ENCODE measurements at regions not wholly inside any gene's neighbourhood (a gene's known extent, or its start where the extent isn't known, plus 50 kb on each side); places are given as distances from the start of the nearest gene placed in this dataset.
A peak's percentile ranks its signal among the peaks of the same experiment; 100 is the strongest.
"Not testable (repeated sequence)": the region's sequence is repeated elsewhere in the genome, so short reads cannot be mapped to it uniquely, and the experiment has no call there.

- DNase-seq (ENCODE audit: low read depth in 4 of 6, low spot score in 6 of 6), result peak in 1 of 6 donors; percentile 50
- H3K27ac ChIP-seq (ENCODE audit: low read depth, low read length), result no peak overlapping the region
- H3K36me3 ChIP-seq (ENCODE audit: control insufficient read depth, insufficient read depth, low read length), result no peaks in the 10 kb centered on the region
- no peaks in the 10 kb centered on the region for H3K9me3 ChIP-seq (ENCODE audit: control insufficient read depth, insufficient read depth, low read length)
- 50% methylated on average over 4 of the region's 4 CpGs for WGBS (ENCODE audit: insufficient coverage)
- no peaks in the 10 kb centered on the region for H3K4me1 ChIP-seq (ENCODE audit: control insufficient read depth, insufficient read depth, low read length)
- no peaks in the 10 kb centered on the region for H3K27me3 ChIP-seq (ENCODE audit: control insufficient read depth, insufficient read depth, low read length)
- no peak overlapping the region for H3K4me3 ChIP-seq (ENCODE audit: low read depth, low read length)
These were observed 600.5 kb upstream of the RBFOX1 start for GRCh38 chr16:6732166-6732565.

GRCh38 chr16:6728381-6728780 lies 604.3 kb upstream of the RBFOX1 start:
- Histone ChIP-seq H3K4me3 (ENCODE audit: low read depth, low read length) (no peak overlapping the region), H3K9me3 (ENCODE audit: control insufficient read depth, insufficient read depth, low read length) (no peaks in the 10 kb centered on the region)

GRCh38 chr16:6726621-6727020 lies 606.0 kb upstream of the RBFOX1 start:
- Histone ChIP-seq H3K4me3 (ENCODE audit: low read depth, low read length) (no peak overlapping the region), H3K27ac (ENCODE audit: low read depth, low read length) (no peak overlapping the region)

More at GRCh38 chr16:6728381-6728780, 604.3 kb upstream of the RBFOX1 start:
- Histone ChIP-seq H3K27me3 (ENCODE audit: control insufficient read depth, insufficient read depth, low read length) (no peaks in the 10 kb centered on the region), H3K4me1 (ENCODE audit: control insufficient read depth, insufficient read depth, low read length) (no peaks in the 10 kb centered on the region), H3K36me3 (ENCODE audit: control insufficient read depth, insufficient read depth, low read length) (no peaks in the 10 kb centered on the region), H3K27ac (ENCODE audit: low read depth, low read length) (no peak overlapping the region)
- DNase-seq (ENCODE audit: low read depth in 4 of 6, low spot score in 6 of 6), result no peak
- WGBS (ENCODE audit: insufficient coverage), result no CpG with 5 or more reads among the region's 3 CpGs

GRCh38 chr16:6725634-6726331 lies 606.9 kb upstream of the RBFOX1 start:
- WGBS (ENCODE audit: insufficient coverage), result no CpG with 5 or more reads among the region's 7 CpGs
- peak in 4 of 6 donors; percentile 24 to 93 (median 49) for DNase-seq (ENCODE audit: low read depth in 4 of 6, low spot score in 6 of 6)
- Histone ChIP-seq H3K9me3 (ENCODE audit: control insufficient read depth, insufficient read depth, low read length) (no peaks in the 10 kb centered on the region), H3K4me1 (ENCODE audit: control insufficient read depth, insufficient read depth, low read length) (no peaks in the 10 kb centered on the region), H3K27ac (ENCODE audit: low read depth, low read length) (no peak overlapping the region), H3K36me3 (ENCODE audit: control insufficient read depth, insufficient read depth, low read length) (no peaks in the 10 kb centered on the region), H3K27me3 (ENCODE audit: control insufficient read depth, insufficient read depth, low read length) (no peaks in the 10 kb centered on the region), H3K4me3 (ENCODE audit: low read depth, low read length) (no peak overlapping the region)

More at GRCh38 chr16:6726621-6727020, 606.0 kb upstream of the RBFOX1 start:
- WGBS (ENCODE audit: insufficient coverage), result 63% methylated on average over 2 of the region's 4 CpGs
- Histone ChIP-seq H3K36me3 (ENCODE audit: control insufficient read depth, insufficient read depth, low read length) (no peaks in the 10 kb centered on the region), H3K9me3 (ENCODE audit: control insufficient read depth, insufficient read depth, low read length) (no peaks in the 10 kb centered on the region), H3K4me1 (ENCODE audit: control insufficient read depth, insufficient read depth, low read length) (no peaks in the 10 kb centered on the region), H3K27me3 (ENCODE audit: control insufficient read depth, insufficient read depth, low read length) (no peaks in the 10 kb centered on the region)
- DNase-seq (ENCODE audit: low read depth in 4 of 6, low spot score in 6 of 6), result no peak

GRCh38 chr16:6725206-6725605 lies 607.4 kb upstream of the RBFOX1 start:
- H3K27me3 ChIP-seq (ENCODE audit: control insufficient read depth, insufficient read depth, low read length); H3K36me3 ChIP-seq (ENCODE audit: control insufficient read depth, insufficient read depth, low read length); H3K4me3 ChIP-seq (ENCODE audit: low read depth, low read length); DNase-seq (ENCODE audit: low read depth in 4 of 6, low spot score in 6 of 6); H3K4me1 ChIP-seq (ENCODE audit: control insufficient read depth, insufficient read depth, low read length); H3K27ac ChIP-seq (ENCODE audit: low read depth, low read length); H3K9me3 ChIP-seq (ENCODE audit: control insufficient read depth, insufficient read depth, low read length): not testable (repeated sequence)
- WGBS (ENCODE audit: insufficient coverage), result 90% methylated on average over 10 of the region's 10 CpGs

GRCh38 chr16:6722786-6723185 lies 609.9 kb upstream of the RBFOX1 start:
- Histone ChIP-seq H3K4me1 (ENCODE audit: control insufficient read depth, insufficient read depth, low read length) (no peaks in the 10 kb centered on the region), H3K36me3 (ENCODE audit: control insufficient read depth, insufficient read depth, low read length) (no peaks in the 10 kb centered on the region), H3K27ac (ENCODE audit: low read depth, low read length) (no peak overlapping the region), H3K27me3 (ENCODE audit: control insufficient read depth, insufficient read depth, low read length) (no peaks in the 10 kb centered on the region), H3K4me3 (ENCODE audit: low read depth, low read length) (no peak overlapping the region), H3K9me3 (ENCODE audit: control insufficient read depth, insufficient read depth, low read length) (no peaks in the 10 kb centered on the region)
- 27% methylated on average over 1 of the region's 3 CpGs for WGBS (ENCODE audit: insufficient coverage)
- DNase-seq (ENCODE audit: low read depth in 4 of 6, low spot score in 6 of 6), result no peak

GRCh38 chr16:6714510-6714909 lies 618.1 kb upstream of the RBFOX1 start:
- no peak overlapping the region for H3K4me3 ChIP-seq (ENCODE audit: low read depth, low read length)
- no peaks in the 10 kb centered on the region for H3K9me3 ChIP-seq (ENCODE audit: control insufficient read depth, insufficient read depth, low read length)
- H3K27ac ChIP-seq (ENCODE audit: low read depth, low read length), result no peak overlapping the region
- WGBS (ENCODE audit: insufficient coverage), result 69% methylated on average over 3 of the region's 3 CpGs
- H3K36me3 ChIP-seq (ENCODE audit: control insufficient read depth, insufficient read depth, low read length), result no peaks in the 10 kb centered on the region
- no peaks in the 10 kb centered on the region for H3K27me3 ChIP-seq (ENCODE audit: control insufficient read depth, insufficient read depth, low read length)
- DNase-seq (ENCODE audit: low read depth in 4 of 6, low spot score in 6 of 6), result no peak
- peaks cover 2% of the 10 kb centered on the region for H3K4me1 ChIP-seq (ENCODE audit: control insufficient read depth, insufficient read depth, low read length)

GRCh38 chr16:6709736-6710135 lies 622.9 kb upstream of the RBFOX1 start:
- 86% methylated on average over 7 of the region's 9 CpGs for WGBS (ENCODE audit: insufficient coverage)
- Histone ChIP-seq H3K4me1 (ENCODE audit: control insufficient read depth, insufficient read depth, low read length) (peaks cover 2% of the 10 kb centered on the region), H3K9me3 (ENCODE audit: control insufficient read depth, insufficient read depth, low read length) (no peaks in the 10 kb centered on the region), H3K27me3 (ENCODE audit: control insufficient read depth, insufficient read depth, low read length) (no peaks in the 10 kb centered on the region), H3K36me3 (ENCODE audit: control insufficient read depth, insufficient read depth, low read length) (no peaks in the 10 kb centered on the region), H3K27ac (ENCODE audit: low read depth, low read length) (no peak overlapping the region), H3K4me3 (ENCODE audit: low read depth, low read length) (no peak overlapping the region)
- DNase-seq (ENCODE audit: low read depth in 4 of 6, low spot score in 6 of 6), result no peak

- DNase-seq (ENCODE audit: low read depth in 4 of 6, low spot score in 6 of 6), result peak in 1 of 6 donors; percentile 91
- Histone ChIP-seq H3K27me3 (ENCODE audit: control insufficient read depth, insufficient read depth, low read length) (no peaks in the 10 kb centered on the region), H3K4me1 (ENCODE audit: control insufficient read depth, insufficient read depth, low read length) (peaks cover 2% of the 10 kb centered on the region), H3K9me3 (ENCODE audit: control insufficient read depth, insufficient read depth, low read length) (no peaks in the 10 kb centered on the region), H3K4me3 (ENCODE audit: low read depth, low read length) (no peak overlapping the region), H3K27ac (ENCODE audit: low read depth, low read length) (no peak overlapping the region), H3K36me3 (ENCODE audit: control insufficient read depth, insufficient read depth, low read length) (no peaks in the 10 kb centered on the region)
- WGBS (ENCODE audit: insufficient coverage), result 50% methylated on average over 1 of the region's 5 CpGs
These were observed 623.9 kb upstream of the RBFOX1 start for GRCh38 chr16:6708576-6709215.
